GM19463 (cell line): ENCODE measurements at regions not wholly inside any gene's neighbourhood (a gene's known extent, or its start where the extent isn't known, plus 50 kb on each side); places are given as distances from the start of the nearest gene placed in this dataset.

ENCODE experiments used
- ATAC-seq: cut with Tn5 transposase; IDR thresholded peaks from one replicate; pipeline ENCODE4 v1.9.1; 2021; ENCODE audit warnings: mild to moderate bottlenecking, moderate library complexity; ENCODE audit not compliant: unreplicated experiment

DNA sequence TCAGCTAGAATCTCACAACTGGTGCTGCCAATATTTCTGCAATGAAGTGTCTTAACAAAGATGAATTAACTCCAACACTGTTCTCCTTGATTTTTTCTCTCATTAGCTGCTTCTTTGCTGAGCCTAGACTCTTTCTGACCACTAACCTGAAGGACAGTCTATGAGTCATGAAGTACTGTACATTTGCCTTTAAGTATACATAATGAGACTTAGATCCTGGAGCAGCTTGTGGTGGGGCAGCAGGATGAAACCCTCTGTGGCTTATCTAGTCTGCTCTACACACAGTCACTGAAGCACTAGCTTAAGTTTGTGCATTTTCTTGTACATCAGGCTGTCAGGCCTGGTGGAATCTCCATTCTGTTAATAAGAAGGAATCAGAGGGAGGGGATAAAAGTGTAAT lies 307.4 kb upstream of the SMIM31 start:
- ATAC-seq: no peak

DNA sequence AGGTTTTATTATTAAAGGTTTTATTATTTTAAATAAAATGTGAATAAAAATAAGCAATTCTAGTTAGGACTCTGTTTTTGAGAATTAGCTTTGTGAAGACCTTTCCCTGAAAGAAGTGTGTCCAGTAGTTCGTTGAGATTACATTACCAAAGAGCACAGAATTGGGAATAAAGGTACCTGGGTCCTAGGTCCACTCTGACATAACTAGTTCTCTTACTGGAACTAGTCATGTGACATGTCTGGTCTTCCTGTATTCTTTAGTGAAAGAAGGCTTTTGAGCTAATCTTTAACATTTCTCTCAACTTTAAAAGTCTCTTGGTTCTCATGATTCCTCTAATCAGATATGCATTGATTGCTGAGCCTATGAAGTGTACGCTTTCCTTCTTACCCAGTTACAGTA lies 292.0 kb upstream of the SMIM31 start:
- ATAC-seq: no peak

DNA sequence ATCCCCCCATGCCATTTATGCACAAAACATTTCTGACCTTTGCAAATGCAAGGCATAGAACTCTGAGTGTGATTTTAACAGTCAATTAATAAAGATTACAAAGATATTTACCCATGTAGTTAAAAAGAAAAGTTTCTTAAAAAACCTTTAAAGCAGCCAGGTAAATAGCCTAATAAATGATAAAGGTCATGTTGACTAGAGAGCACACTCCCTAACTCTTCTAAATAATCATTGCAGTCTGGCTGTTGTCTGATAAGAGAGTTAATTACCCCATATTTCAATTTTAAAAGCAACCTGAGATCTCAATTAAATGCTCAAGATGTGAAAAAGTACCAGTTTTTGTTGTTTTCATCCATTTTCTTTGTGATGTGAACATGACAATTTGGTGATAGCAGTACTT lies 291.5 kb upstream of the SMIM31 start:
- ATAC-seq: no peak

DNA sequence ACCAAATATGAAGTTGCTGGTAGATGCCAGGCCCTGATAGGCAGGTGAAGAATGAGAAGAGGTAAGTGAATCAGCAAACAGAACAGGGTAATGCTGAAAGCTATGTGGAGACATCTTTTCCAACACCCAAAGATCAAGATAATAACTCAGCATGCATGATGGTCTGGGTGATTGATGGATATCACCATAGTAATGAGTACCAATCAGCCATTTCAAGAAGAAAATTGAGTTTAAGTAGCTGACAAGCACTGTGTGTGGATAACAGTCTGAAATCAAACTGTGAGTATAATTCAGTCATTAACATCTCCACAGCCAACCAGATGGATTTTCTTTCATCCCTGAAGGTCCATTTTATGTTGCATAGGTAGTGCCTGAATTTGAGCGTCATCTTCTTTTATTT lies 289.6 kb upstream of the SMIM31 start:
- ATAC-seq: no peak

DNA sequence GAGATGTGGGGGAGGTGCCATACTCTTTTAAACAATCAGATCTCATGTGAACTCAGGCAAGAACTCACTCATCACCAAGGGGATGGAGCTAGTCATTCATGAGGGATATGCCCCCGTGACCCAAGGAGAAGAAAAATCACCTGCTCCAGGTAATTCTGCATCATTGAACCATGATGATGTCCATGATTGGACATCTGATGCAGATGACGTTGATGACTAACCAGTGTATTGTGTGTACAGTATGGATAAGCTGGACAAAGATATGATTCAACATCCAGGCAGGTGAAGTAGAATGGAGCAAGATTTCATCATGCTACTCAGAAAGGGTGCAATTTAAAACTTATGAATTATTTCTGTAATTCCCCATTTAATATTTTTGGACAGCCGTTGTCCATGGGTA lies 286.4 kb upstream of the SMIM31 start:
- ATAC-seq: no peak

DNA sequence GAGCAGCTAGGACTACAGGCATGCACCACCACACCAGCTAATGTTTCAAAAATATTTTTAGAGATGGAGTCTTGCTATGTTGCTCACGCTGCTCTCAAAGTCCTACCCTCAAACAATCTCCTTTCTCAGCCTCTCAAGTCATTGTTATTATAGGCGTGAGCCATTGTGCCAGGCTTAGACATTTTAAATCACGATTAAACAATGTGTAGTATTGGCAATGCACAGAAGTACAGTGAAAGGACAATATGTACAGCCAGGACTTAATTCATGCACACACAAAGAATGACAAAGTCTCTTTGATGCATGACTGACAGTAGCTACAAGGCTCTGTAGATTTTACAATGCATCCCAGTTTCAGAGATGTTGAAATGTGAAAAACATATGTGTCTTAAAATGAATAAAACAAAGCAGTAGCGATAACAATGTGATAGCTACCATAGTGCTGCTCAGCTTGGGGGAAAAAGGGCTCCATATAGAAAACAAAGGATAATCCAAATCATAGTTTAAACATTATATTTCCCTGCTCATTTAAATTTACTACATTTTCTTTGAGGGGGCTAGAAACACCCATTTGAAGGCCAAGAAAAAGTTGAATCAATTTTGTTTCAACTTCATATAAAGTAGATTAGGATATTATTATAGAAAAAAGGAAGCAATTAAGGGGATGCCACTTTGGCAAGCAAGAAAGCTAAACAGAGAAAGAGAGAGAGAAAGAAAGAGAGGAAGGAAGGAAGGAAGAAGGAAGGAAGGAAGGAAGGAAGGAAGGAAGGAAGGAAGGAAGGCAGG lies 272.4 kb upstream of the SMIM31 start:
- no peak for ATAC-seq

DNA sequence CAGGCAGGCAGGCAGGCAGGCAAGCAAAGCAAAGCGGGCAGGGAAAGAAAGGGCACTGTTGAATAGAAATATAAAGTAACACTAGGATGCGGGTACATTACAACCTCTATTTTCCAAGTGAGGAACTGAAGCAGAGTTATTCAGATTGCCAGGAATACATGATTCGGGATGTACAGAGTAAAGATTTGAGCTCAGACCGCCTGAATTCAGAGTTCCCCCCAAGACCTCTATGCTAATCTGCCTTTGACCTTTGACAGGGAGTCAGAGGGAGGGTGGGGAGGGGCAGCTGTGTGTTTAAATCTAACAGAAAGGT lies 271.9 kb upstream of the SMIM31 start:
- ATAC-seq: no peak

DNA sequence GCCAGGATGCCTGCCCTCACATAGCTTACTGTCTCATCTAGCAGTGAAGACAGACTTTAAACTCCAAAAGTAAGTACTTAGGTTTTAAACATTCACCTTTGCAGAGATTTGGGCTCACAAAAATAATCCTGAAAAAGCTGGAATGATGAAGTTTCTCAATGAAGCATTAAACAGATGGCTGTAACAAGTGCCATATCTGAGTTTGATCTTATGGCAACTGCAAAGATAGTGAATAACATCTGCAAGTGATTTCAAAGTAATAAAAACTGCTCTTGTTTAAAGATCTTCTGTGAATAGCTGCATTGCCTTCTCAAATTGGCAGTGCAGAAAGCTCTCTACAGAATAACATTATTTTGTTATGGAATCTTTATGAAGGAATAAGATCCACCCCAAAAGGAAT lies 271.2 kb upstream of the SMIM31 start:
- no peak for ATAC-seq

DNA sequence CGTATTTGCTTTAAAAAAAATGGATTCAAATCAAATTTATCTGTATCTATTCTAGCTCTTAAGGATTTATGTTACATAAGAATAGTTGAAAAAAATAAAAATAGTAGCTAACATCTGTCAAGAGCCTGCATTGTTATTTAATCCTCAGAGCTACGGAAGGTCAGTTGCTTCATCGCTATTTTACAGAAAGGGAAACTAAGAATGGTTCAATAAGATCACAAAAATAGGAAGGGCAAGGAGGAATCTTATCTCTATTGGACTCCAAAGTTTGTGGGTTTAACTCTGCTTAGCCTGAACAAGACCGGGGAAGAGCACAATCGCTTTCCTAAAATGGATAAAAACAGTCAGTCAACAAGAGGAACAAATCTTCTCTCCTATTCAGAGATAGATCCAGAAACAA lies 270.2 kb upstream of the SMIM31 start:
- ATAC-seq: no peak

DNA sequence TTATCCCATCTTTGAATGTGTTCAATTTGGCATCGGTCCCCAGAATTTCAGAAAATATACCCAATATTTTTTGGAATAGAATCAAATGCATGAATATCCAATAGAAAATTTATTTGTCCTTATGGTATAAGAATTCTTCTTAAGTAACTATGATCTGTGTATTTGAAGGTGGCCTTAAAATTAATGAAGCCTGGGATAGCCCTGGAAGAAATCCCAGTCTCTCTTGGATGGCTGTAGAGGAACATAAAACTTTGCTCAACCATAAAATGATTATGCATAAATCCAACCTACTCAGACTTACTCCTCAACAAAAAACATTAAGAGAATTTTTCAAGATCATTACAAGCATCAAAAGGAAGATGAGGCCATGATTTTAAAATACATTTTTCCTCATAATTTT lies 269.4 kb upstream of the SMIM31 start:
- no peak for ATAC-seq

DNA sequence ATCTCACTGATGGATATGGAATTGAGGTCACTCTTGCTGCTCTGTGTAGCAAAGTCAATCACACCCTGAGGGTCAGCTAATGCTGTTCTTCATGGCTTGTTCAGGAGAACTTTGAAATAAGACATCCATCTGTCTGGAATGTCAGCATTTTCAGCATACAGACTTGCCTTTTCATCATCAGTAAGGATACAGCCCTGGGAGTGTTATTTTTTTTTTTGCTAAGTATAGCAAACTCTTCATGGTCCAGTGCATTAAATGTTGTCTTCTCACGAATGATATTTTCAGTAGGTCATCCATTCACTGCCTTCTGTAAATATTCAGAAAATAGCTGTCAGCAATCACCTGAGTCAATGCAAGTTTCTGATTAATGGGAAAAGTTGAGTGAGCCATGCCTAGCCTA lies 268.8 kb upstream of the SMIM31 start:
- no peak for ATAC-seq

DNA sequence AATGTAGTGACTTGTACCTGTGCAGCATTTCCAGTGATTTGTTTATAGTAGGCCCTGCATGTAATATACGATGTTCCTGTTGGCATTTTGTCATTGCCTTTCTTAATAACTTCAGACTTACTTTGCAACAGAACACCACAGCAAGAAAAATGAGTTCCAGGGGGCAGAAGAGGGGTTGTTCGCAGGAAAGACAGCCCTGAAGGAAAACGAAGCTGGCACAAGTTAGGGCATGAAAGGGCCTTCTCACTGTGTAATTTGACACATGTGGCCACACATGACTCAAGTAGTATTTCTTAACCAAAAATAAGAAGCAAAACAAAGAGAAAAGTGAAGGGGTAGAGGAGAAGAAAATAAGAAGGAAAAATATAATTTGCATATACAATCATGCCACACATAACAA lies 265.8 kb upstream of the SMIM31 start:
- ATAC-seq: no peak

DNA sequence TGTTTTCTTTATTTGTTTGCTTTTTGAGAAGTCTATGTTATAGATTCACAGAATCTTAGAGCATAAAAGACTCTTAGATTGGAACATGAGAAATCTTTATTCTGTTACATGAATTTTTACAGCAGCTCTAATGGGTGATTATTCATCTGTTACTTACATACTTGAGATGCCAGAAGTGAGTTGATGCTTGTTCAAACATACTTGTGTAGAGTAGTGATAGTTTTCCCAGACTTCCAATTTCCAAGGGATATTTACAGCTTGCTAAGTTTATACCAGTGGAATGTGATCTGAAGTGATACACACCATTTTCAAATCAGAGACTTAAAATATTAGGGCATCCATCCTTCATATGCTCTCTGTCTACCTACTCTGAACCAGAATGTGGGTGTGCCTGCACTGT lies 252.9 kb upstream of the SMIM31 start:
- ATAC-seq: no peak

DNA sequence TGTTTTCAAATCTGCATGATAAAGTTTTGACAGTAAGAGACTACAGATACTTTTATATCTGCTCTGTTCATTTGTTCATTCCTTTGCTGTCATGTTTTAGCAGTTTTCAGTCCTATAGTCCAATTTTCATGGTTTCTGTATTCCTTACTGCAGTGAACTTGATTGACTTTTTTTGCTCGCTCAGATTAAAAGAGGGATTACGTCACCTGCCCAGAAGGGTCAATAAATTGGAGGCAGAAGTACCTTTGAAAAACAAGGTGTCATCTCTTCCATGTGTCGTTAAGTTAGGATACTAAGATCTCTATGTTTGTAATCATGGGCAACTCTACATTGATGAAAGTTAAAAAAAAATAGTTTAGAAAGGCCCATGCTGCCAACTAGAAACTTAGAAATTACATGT lies 250.1 kb upstream of the SMIM31 start:
- ATAC-seq: no peak

DNA sequence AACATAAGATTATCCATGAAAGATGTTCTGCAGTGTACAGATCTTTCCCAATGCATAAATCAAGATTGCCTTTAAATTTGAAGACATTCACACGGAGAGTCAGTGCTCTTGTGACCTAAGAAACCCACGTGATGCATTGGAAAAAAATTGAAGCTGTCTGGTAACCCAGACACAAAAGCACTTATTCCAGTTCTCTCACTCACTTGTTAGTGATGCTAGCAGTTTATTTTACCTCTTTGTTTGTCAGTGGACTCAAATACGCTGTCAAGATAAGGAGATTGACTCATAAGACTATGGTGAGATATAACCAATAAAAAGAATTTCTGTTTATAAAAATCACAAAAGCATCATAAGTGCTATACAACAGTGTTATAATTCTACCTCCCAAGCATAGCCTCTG lies 245.8 kb upstream of the SMIM31 start:
- ATAC-seq: no peak

DNA sequence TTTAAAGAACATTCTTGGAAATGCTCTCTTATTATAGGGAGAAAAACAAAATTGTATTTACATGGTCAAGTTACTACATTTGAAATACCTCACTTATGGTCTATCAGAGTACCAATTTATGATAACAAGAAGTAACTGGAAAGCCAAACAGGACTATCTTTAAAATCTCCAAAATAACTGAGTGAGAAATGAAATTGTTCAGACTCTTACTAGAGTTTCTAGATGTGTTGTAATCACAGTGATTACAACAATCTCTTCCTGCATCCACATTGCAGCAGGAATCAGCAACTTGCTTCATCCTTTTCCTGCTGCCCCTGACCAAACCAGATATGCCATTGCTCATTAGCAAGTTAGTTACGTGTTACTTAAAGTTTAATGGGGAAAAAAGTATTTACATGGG lies 245.2 kb upstream of the SMIM31 start:
- no peak for ATAC-seq

DNA sequence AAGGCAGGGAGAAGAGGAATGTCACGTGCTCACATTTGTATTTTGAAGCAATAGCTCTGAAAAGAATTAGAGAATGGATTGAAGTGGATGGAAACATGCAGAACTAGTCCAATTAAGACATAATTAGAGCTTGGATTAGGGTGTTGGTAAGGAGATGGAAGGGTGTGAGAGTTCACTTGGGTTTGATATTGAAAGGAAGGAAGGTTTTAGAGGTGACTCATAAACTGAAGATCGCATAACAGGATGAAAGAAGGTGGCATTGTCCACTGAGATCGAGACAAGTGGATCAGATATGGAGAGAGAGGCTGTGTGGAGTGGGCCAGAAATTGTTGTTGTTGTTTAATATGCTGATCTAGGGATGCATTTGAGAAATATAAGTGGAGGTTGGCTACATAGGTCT lies 244.0 kb upstream of the SMIM31 start:
- no peak for ATAC-seq

DNA sequence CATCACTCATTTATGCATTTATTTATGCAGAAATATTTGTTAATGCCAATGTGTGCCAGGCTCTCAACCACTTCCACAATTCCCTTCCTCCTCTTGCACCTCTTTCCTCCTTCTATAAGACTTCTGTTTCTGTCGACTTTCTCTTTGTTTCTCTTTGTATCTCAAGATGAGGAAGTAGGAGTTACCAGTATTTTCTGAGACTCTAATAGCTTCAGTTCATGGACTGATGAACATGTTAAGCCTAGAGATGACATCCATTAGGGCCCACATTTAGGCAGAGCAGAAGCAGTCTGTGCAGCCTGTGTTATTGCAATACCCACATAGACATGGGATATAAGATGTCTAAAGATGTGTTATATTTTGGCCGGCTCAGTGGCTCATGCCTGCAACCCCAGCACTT lies 241.8 kb upstream of the SMIM31 start:
- ATAC-seq: no peak

DNA sequence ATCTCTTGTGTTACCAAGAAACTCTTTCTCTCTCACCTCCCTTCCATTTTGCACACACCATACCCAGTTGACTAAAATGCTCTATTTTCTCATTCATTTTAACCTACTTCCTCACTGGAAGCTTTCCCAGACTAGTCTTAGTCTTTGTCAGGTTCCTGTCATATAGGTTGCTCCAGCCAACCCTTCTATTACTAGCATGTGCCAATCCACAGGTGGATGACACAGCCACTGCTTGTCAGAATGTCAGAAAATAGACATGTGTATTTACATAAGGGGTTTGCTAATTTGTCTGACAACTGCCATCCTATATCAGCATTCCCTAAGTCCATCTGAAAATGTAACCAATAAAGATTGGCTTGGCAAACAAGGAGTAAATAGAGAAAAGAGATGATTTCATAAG lies 239.2 kb upstream of the SMIM31 start:
- no peak for ATAC-seq

DNA sequence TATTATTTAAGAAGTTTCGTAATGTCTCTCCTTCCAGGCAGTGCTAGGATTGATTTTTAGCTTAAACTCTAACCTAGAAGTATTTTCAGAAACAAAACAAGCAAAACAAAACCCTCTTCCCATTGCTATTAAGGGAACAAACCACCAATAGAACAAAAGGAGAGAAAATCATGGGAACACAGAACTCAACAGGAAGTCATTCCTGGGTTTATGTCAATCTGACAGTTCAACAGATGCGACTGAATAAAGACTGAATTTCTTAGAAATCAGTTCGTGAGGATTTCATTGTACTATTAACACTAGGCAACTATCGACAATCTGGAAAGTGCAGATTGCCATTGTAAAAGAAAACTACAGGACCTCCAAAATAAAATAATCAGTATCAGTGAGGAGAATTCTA lies 229.1 kb upstream of the SMIM31 start:
- no peak for ATAC-seq

DNA sequence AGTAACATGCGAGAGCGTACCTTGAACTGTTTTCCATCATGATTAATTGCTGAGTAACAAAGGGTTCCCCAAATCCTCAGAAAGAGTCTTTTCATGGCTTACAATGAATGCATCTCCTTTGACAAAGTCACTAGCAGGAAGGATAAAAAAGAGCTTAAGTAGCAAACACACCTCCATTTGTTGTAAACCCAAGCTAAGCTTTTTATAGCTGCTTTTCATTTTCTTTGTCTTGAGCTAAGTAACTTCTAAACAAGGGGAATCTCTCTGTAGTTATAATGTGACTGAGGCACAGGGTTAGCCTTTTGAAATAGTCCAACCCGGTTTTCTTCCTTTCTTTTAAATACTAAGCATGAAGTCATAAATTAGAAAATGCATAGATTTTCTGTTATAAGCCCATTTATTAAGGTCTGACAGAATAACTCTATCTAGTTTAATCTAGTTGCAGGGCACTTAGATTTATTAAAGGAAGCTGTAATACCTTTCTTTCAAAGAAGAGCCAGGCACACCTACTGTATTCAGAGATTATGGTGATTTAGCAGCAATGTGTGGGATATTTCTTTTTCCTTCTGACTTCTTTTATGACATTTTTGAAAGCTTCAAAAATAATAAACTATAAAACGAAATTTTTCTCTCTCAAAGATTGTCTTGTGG lies 226.9 kb upstream of the SMIM31 start:
- no peak for ATAC-seq

DNA sequence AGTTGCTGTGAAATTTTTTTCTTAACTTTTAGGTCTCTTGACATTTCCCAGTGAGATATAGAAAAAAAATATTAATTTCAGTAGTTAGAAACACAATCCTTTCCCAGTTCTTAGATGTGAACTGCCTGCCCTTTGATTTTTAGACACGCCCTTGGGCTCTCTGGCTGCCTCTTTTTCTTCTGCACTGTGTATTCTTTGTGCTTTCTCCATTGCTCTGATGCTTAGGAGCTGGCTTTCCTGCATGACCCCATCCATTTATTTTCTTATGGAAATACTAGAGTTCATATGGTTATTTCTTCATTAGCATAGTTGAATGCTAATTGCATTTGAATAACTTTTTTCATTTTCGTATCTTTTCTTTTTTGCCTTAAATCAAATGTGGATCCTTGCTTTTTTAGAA lies 224.9 kb upstream of the SMIM31 start:
- ATAC-seq: no peak

DNA sequence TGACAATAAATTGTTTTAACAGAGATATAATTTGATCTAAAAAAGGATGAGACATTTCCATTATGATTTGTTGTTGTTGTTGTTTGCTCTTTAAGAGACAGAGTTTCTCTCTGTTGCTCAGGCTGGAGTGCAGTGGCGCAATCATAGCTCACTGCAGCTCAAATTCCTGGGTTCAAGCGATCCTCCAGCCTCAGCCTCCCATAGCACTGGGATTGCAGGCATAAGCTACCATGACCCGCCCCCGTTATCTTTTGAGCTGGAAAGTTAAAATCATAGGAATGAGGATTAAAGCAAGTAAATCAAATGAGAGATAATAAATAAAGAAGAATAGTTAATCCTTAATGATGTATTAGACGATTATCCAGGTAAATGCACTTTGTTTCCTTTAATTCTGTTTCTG lies 224.4 kb upstream of the SMIM31 start:
- no peak for ATAC-seq
